NCI-H774 (cell line): ENCODE measurements at regions not wholly inside any gene's neighbourhood (a gene's known extent, or its start where the extent isn't known, plus 50 kb on each side); places are given as distances from the start of the nearest gene placed in this dataset.
A peak's percentile ranks its signal among the peaks of the same experiment; 100 is the strongest.

Source experiments
- DNase-seq: peaks from one replicate; lab custom pipeline; 2025; lab: John Stamatoyannopoulos, UW

DNA sequence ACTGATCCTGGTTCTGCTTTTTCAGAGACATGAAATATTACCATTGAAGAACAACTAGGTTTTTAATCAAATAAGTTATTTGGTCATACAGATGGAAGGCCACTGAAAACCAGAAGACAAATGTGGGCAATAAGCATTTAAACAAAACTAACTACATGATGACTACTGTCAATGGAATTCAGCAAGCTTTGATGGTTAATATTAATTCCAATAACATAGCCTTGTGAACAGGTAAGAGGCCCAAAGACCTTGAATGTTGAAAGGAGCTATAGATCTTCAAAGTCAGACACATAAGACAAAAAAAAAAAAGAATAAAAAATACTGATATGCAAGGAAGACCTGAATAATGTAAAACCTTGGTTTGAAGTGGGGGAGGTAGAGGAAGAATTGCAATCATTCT is 1955.6 kb upstream of the CELF4 start:
- no peak for DNase-seq

GRCh38 chr18:39519741-39520140 is 1954.1 kb upstream of the CELF4 start:
- DNase-seq: no peak

DNA sequence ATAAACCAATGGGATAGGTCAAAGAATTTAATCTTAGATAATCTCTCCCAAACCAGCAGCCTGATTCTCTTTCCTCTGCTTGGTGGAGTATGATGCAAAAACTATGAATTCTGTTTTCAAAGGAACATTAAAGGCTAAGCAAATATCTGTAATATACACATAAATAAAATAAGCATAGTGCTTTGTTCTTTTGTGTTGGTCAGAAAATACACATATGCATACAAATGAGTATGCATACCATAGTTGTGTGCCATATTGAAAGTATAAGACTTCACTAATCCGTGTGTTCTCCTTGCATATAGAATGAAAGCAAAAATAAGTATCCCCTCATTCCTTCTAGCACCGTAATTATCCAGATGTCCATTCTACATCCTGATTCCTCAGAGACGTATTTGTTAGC is 1949.7 kb upstream of the CELF4 start:
- no peak for DNase-seq

DNA sequence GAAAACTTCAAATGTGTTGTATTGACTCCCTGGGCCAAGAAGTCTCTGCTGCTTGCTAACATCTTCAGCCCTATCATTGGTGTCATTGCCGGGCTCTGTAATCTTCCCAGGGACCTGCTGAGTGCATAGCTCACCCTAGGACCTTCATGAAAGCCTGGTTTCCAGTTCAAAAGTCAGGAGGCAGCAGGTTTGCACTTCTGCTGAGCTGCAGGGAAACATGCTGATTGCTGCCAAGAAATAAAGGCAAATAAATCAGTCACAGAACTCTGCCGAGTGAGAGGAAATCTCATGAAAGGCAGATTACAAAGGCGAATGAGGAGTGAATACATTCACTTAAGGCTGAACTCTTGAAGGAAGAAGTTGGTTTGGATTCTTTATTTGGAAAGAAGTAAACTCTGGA is 1947.6 kb upstream of the CELF4 start:
- no peak for DNase-seq

DNA sequence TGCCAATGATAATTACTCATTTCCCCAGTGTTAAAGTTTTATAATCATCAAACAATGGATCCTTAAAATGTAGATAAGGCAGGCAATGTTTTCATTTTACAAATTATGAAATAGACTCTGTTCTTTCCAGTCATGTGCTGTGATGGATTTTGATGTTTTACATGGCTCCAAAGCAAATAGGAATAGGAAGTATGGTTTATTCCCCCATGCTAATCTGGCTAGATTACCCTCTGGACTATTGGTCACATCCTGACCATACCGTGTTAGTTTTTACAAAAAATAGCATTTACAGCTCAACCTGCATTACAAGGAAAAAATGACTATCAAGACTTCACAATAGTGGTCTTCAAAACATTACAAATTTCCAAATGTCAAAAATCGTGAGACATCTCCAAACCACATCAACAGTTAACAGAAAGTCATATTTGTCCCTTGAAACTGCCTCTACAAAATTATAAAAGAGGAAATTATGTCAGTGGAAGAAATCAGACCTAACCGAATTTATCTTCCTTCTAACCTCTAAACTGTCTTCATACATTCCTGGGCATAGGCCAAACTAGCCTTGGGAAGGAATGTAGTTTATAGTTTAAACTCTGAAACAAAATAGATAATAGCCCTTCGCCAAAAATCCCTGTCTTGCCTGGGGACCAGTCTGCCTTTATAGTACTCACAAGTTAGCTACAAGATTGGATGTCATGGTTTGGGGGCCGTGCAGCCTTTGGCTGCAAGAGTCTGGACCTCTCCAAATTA is 1941.2 kb upstream of the CELF4 start:
- DNase-seq: no peak

GRCh38 chr18:39500306-39500705 is 1934.7 kb upstream of the CELF4 start:
- DNase-seq: no peak

- DNase-seq: no peak
These were observed 1932.2 kb upstream of the CELF4 start for GRCh38 chr18:39497821-39498220.

- DNase-seq: no peak
These were observed 1931.4 kb upstream of the CELF4 start for GRCh38 chr18:39496986-39497385.

DNA sequence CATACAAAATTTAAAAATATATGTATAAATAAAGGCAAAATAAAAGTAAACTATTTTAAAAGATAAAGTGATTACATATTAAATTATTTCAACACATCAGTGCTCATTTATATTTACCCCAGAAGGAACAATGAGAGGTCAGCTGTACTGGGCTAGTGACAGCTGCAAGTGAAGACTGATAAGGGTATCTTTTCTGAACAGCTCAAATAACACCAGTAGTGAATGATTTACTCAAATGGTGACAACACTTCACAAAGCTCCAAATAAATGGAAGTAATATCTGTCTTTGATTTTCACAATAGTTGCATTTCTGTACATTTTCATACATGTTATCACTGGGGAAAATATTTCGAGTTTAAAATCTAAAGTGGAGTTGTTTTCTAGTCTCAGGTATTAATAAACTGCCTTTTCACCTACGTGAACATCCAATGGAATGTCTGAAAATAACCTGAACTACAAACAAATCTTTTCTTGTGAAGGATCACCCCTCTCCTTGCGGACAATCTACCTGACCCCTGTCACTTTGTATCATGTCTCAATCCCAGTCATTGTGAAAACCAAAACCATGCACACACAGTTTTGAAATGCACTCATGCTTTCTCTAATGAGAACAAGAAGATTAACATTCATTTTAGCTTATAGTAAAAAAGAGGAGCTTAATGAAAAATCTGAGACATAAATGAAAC is 1928.8 kb upstream of the CELF4 start:
- no peak for DNase-seq

DNA sequence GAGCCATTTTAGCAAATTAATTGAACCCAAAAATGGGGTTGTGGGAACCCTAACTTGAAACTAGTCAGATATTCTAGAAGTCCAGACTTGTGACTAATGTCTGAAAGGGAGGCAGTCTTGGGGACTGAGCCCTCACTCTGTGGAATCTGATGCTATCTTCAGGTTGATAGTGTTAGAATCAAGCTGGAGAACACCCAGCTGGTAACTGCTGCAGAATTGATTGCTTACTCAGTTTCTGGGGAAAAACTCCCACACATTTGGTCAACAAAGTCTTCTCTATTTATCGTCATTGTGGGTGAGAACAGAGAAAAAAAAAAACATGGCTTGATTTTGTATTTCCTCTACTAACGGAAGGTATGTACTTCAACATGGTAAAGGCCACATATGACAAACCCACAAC is 1925.8 kb upstream of the CELF4 start:
- no peak for DNase-seq

DNA sequence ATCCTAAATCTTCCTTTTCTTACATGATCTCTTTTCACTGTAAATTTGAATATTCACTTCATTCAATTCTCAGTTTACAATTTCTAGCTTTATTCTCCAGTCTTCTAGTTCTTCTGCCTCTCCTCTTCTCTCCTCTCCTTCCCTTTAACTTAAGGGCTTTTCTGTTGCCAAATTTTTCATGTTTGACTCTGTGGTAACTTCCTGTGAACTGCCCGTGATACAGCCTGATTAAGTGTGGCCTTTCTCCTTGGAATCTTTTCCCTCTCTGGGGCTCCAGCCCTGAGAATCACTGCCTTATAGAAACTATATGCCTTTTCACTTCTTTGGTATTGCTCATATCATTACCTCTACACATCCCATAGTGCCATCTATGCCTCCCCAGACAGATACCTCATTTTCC is 1923.8 kb upstream of the CELF4 start:
- DNase-seq: no peak

- DNase-seq: no peak
These were observed 1922.3 kb upstream of the CELF4 start for GRCh38 chr18:39487932-39488331.

DNA sequence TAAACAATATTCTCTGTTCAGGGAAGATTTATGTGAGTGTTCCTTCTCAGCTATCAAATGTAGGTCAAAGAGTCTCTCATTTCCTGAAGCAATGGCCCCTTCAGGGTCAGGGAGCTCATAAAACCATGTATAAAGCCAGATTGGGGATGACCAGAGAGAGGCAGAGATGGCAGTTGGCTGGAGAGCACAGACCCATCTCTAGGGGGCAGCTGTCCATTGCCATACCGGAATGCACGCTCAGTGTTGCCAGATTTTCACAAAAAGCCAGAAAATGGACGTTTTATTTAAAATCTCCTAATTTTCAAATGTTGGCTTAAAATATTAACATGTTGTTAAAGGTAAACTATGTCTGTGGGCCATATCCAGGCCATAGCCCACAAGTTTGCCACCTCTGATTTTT is 1920.7 kb upstream of the CELF4 start:
- no peak for DNase-seq

GRCh38 chr18:39485696-39486095 is 1920.1 kb upstream of the CELF4 start:
- no peak for DNase-seq

DNA sequence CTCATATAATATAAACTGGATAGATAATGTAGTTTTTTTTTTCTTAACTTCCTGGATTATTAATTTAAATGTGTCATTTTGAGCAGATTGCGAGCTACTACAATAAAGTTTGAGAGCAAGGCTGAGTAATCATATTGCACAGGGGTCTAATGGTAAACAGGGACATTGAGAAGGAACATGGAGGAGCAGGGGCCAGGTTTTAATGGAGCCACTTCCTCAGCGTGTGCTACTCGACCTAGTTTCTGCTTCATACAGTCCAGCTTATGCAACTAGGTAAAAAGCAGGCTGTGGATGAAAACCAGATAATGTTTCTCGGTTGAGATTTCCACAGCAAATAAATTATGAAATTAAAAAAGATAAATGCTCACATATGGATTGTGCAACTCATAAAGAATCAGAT is 1915.7 kb upstream of the CELF4 start:
- DNase-seq: no peak

GRCh38 chr18:39480494-39481195 is 1915.0 kb upstream of the CELF4 start:
- no peak for DNase-seq

- DNase-seq: no peak
These were observed 1898.4 kb upstream of the CELF4 start for GRCh38 chr18:39464006-39464405.

- DNase-seq: no peak
These were observed 1896.8 kb upstream of the CELF4 start for GRCh38 chr18:39462436-39462835.

DNA sequence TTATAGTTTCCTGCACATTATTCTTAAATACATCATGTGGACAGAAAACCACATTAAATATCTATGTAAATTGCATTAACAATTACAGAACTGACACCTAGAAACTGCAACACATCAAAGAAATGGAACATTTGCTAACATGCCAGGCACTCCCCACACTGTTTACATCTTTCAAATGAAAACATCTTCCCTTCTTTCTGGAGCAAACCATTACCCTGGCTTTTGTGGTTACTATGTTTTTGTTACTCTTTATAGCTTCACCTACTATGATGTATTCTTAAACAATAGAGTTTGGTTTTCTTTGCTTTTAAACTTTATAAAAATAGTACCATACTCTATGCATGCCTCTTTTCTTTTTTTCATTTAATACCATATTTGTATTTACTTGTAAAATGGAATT is 1894.5 kb upstream of the CELF4 start:
- no peak for DNase-seq

DNA sequence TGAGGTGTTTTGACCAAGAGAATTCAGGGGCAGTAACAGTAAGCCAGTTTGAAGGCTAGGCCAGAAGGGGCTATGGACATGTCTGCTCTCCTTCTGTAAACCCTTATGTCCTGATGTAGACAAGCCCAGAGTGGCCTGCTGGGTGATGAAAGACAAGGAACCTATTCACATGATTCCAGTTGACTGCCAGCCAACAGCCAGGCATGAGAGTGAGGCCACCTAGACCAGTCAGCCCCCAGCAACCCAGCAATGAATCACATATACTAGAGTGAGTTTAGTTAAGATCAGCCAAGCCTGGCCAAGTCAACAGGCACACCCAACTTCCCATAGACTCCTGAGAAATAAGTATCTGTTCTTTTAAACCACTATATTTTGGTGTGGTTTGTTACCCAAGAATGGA is 1889.7 kb upstream of the CELF4 start:
- no peak for DNase-seq

GRCh38 chr18:39454866-39455265 is 1889.3 kb upstream of the CELF4 start:
- no peak for DNase-seq

DNA sequence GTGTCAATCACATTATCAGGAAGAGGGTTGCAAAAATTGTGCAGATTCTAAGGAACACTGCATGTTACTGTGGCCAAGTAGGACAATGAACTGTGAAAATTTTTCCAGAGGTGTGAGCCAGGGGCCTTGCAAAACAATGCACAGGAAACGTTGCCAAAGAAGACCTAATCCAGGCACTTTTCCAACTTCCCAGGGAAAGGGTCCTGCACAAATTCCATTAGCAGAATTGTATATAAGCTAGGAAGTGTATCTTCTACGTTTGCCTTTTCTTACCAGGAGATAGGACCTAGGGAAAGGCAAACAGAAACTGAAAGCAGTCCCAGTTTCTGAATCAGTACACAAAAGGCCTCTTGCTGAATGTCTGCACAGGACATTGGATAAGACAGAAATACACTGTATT is 1888.3 kb upstream of the CELF4 start:
- peak; percentile 10 for DNase-seq

DNA sequence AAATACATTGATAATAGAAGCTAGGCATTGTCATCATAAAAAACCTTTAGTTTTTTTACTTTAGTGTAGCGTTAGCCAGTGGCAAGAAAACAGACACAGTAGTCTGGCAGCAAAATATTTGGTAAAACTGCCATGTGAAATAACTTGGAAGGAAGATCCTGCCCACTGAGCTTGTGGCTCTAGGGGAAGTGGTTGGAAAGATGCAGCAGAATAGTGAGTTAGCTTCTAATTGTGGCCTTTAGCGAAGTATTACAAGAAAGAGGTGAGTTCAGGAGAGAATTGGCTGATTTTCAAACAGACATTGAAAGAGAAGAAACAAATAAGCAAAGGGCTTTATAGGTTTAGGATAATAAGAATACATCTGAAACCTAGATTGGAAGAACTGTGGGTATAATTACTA is 1887.8 kb upstream of the CELF4 start:
- no peak for DNase-seq
